ENCODE measurements at regions not wholly inside any gene's neighbourhood (a gene's known extent, or its start where the extent isn't known, plus 50 kb on each side); places are given as distances from the start of the nearest gene placed in this dataset.

DNA sequence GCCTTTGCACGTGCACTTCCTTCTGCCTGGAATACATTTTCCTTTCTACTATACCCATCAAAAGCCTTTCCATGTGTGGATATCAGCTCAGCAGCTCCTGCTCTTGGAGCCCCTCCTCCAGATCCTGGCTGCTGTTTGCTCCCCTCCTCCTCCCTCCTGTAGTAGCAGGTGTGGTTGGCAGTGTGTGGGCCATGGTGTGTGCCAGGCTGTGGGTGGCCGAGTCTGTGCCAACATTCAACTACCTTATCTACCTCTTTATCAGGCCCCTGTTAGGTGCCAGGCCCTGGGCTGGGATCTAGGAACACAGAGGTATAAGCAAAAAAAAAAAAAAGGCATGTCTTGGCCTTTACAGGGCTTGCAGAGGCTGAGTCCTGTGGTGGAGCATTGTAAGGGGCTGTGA lies 180.6 kb upstream of the JUN start:
- no peaks in the 10 kb centered on the region for H3K27me3 ChIP-seq (ENCODE audit: insufficient read depth, poor library complexity, severe bottlenecking)
- no peak overlapping the region for H3K4me3 ChIP-seq (replicated peaks; ENCODE audit: insufficient read depth, low read length)
- TF ChIP-seq, protein P1, sequence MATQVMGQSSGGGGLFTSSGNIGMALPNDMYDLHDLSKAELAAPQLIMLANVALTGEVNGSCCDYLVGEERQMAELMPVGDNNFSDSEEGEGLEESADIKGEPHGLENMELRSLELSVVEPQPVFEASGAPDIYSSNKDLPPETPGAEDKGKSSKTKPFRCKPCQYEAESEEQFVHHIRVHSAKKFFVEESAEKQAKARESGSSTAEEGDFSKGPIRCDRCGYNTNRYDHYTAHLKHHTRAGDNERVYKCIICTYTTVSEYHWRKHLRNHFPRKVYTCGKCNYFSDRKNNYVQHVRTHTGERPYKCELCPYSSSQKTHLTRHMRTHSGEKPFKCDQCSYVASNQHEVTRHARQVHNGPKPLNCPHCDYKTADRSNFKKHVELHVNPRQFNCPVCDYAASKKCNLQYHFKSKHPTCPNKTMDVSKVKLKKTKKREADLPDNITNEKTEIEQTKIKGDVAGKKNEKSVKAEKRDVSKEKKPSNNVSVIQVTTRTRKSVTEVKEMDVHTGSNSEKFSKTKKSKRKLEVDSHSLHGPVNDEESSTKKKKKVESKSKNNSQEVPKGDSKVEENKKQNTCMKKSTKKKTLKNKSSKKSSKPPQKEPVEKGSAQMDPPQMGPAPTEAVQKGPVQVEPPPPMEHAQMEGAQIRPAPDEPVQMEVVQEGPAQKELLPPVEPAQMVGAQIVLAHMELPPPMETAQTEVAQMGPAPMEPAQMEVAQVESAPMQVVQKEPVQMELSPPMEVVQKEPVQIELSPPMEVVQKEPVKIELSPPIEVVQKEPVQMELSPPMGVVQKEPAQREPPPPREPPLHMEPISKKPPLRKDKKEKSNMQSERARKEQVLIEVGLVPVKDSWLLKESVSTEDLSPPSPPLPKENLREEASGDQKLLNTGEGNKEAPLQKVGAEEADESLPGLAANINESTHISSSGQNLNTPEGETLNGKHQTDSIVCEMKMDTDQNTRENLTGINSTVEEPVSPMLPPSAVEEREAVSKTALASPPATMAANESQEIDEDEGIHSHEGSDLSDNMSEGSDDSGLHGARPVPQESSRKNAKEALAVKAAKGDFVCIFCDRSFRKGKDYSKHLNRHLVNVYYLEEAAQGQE (IDR thresholded peaks at IDR 0.05; ENCODE audit: insufficient replicate concordance, low read depth): no peak
- TF ChIP-seq SPI1 (IDR thresholded peaks at IDR 0.05; ENCODE audit: borderline replicate concordance, low read depth): no peak
- no peak for TF ChIP-seq GABPA (IDR thresholded peaks at IDR 0.05; ENCODE audit: low read depth)
- TF ChIP-seq POLR2AphosphoS5 (IDR thresholded peaks at IDR 0.05; ENCODE audit: low read depth): no peak
- TF ChIP-seq, protein P2, sequence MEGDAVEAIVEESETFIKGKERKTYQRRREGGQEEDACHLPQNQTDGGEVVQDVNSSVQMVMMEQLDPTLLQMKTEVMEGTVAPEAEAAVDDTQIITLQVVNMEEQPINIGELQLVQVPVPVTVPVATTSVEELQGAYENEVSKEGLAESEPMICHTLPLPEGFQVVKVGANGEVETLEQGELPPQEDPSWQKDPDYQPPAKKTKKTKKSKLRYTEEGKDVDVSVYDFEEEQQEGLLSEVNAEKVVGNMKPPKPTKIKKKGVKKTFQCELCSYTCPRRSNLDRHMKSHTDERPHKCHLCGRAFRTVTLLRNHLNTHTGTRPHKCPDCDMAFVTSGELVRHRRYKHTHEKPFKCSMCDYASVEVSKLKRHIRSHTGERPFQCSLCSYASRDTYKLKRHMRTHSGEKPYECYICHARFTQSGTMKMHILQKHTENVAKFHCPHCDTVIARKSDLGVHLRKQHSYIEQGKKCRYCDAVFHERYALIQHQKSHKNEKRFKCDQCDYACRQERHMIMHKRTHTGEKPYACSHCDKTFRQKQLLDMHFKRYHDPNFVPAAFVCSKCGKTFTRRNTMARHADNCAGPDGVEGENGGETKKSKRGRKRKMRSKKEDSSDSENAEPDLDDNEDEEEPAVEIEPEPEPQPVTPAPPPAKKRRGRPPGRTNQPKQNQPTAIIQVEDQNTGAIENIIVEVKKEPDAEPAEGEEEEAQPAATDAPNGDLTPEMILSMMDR (IDR thresholded peaks at IDR 0.05; ENCODE audit: insufficient read depth, low read length): no peak
- no peak overlapping the region for H3K27ac ChIP-seq (replicated peaks)
- DNase-seq (ENCODE audit: low read depth in 1 of 2, low spot score in 1 of 2): no peak

DNA sequence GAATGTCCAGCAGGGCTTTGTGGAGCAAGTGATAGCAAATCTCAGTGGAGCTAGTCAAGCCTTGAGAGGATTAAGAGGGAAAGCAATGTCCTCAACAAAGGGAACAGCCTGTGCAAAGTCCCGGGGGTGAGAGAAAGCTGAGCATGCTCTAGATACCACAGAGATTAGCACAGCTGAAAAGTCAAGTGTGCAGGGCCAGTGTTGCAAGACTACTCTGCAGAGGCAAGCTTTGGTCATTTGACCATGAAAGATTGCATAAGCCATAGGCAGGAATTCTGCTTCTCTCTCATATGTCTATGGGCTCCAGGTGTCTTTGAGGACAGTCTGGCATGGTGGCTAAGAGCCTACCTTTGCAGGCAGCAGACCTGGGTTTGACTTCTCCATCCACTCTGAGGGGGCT lies 181.0 kb upstream of the JUN start:
- H3K27ac ChIP-seq (replicated peaks): no peak overlapping the region
- DNase-seq (ENCODE audit: low read depth in 1 of 2, low spot score in 1 of 2): peak; percentile 35 to 65
- no peak for TF ChIP-seq POLR2AphosphoS5 (IDR thresholded peaks at IDR 0.05; ENCODE audit: low read depth)
- no peak for TF ChIP-seq SPI1 (IDR thresholded peaks at IDR 0.05; ENCODE audit: borderline replicate concordance, low read depth)
- TF ChIP-seq, protein P2 (IDR thresholded peaks at IDR 0.05; ENCODE audit: insufficient read depth, low read length): no peak
- TF ChIP-seq, protein P1 (IDR thresholded peaks at IDR 0.05; ENCODE audit: insufficient replicate concordance, low read depth): no peak
- TF ChIP-seq GABPA (IDR thresholded peaks at IDR 0.05; ENCODE audit: low read depth): no peak
- H3K4me3 ChIP-seq (replicated peaks; ENCODE audit: insufficient read depth, low read length): no peak overlapping the region
- no peaks in the 10 kb centered on the region for H3K27me3 ChIP-seq (ENCODE audit: insufficient read depth, poor library complexity, severe bottlenecking)

DNA sequence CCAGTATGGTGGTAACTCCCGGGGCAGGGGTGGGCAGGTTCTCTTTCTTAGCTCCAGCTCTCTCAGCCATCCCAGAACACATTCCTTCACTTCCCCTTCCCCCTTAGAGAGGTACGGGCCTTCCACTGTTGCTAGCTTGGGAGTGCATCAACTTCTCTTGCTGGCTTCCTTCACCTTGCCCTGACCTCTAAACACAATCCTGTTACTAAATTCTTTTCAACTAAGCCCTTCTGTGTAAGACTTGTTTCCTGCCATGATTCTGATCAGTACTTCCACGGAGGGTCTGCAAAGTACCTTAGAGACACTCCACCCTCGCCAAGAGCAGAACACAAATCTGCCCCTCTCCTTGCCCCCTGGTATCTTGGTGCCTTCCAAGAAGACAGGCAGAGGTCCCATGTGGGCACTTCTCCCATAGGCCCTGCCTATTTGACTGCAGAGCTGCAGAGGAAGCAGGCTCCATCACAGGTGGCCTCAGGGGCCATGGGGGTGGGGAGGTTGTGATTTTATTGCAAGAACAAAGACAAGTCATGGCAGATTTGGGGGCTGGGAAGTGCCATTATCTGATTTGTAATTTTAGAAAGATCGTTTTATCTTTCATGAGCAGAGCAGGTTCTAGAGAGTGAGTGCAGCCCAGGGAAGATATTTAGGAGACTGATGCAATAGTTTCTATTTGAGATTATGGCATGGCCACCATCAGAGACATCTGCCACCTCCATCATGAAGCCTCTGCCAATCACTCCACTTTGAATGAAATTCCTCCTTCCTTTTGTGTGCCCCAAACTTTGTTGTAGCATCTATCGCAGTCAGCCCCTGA lies 182.5 kb upstream of the JUN start:
- H3K27ac ChIP-seq (replicated peaks): no peak overlapping the region
- no peaks in the 10 kb centered on the region for H3K27me3 ChIP-seq (ENCODE audit: insufficient read depth, poor library complexity, severe bottlenecking)
- TF ChIP-seq, protein P1 (IDR thresholded peaks at IDR 0.05; ENCODE audit: insufficient replicate concordance, low read depth): no peak
- TF ChIP-seq GABPA (IDR thresholded peaks at IDR 0.05; ENCODE audit: low read depth) (no peak), SPI1 (IDR thresholded peaks at IDR 0.05; ENCODE audit: borderline replicate concordance, low read depth) (no peak), POLR2AphosphoS5 (IDR thresholded peaks at IDR 0.05; ENCODE audit: low read depth) (no peak)
- TF ChIP-seq, protein P2 (IDR thresholded peaks at IDR 0.05; ENCODE audit: insufficient read depth, low read length): no peak
- DNase-seq (ENCODE audit: low read depth in 1 of 2, low spot score in 1 of 2): peak in 1 of 2 experiments; percentile 25
- H3K4me3 ChIP-seq (replicated peaks; ENCODE audit: insufficient read depth, low read length): no peak overlapping the region

Measured in HL-60 (cell line).